HG03342 (cell line): ENCODE measurements at regions not wholly inside any gene's neighbourhood (a gene's known extent, or its start where the extent isn't known, plus 50 kb on each side); places are given as distances from the start of the nearest gene placed in this dataset.
"Not testable (repeated sequence)": the region's sequence is repeated elsewhere in the genome, so short reads cannot be mapped to it uniquely, and the experiment has no call there.

Source experiments
- ATAC-seq: cut with Tn5 transposase; IDR thresholded peaks from one replicate; pipeline ENCODE4 v1.9.1; 2021; ENCODE audit warnings: mild to moderate bottlenecking, moderate library complexity; ENCODE audit not compliant: unreplicated experiment

- ATAC-seq = no peak
Measured at GRCh38 chr15:79538527-79538926, 106.4 kb downstream of the MINAR1 start.

- ATAC-seq = no peak
Measured at GRCh38 chr15:79539401-79539800, 107.3 kb downstream of the MINAR1 start.

- no peak for ATAC-seq
Measured at GRCh38 chr15:79540551-79540950, 108.4 kb downstream of the MINAR1 start.

- no peak for ATAC-seq
Measured at GRCh38 chr15:79541196-79541595, 109.1 kb downstream of the MINAR1 start.

GRCh38 chr15:79543097-79543496, 111.0 kb downstream of the MINAR1 start:
- ATAC-seq = no peak

GRCh38 chr15:79549196-79549595, 117.1 kb downstream of the MINAR1 start:
- ATAC-seq = no peak

GRCh38 chr15:79560384-79560783, 128.2 kb downstream of the MINAR1 start:
- ATAC-seq = no peak

GRCh38 chr15:79561982-79562381, 129.8 kb downstream of the MINAR1 start:
- ATAC-seq = no peak

GRCh38 chr15:79562403-79562815, 130.3 kb downstream of the MINAR1 start:
- ATAC-seq = no peak

- ATAC-seq = no peak
Measured at GRCh38 chr15:79562899-79563298, 130.8 kb downstream of the MINAR1 start.

GRCh38 chr15:79570004-79570403, 137.9 kb downstream of the MINAR1 start:
- ATAC-seq = no peak

GRCh38 chr15:79572691-79573404, 140.7 kb downstream of the MINAR1 start:
- no peak for ATAC-seq

GRCh38 chr15:79574431-79575273, 142.5 kb downstream of the MINAR1 start:
- ATAC-seq = not testable (repeated sequence)

GRCh38 chr15:79582650-79583049, 150.5 kb downstream of the MINAR1 start:
- ATAC-seq = no peak

- ATAC-seq = no peak
Measured at GRCh38 chr15:79592126-79592525, 160.0 kb downstream of the MINAR1 start.

GRCh38 chr15:79593119-79593869, 161.2 kb downstream of the MINAR1 start:
- no peak for ATAC-seq

- ATAC-seq = no peak
Measured at GRCh38 chr15:79595306-79595705, 163.2 kb downstream of the MINAR1 start.

- ATAC-seq = peak; percentile 97
Measured at GRCh38 chr15:79595995-79596622, 164.0 kb downstream of the MINAR1 start.

- ATAC-seq = no peak
Measured at GRCh38 chr15:79598639-79599038, 166.5 kb downstream of the MINAR1 start.

GRCh38 chr15:79601405-79602086, 169.4 kb downstream of the MINAR1 start:
- no peak for ATAC-seq
